ENCODE measurements at regions not wholly inside any gene's neighbourhood (a gene's known extent, or its start where the extent isn't known, plus 50 kb on each side); places are given as distances from the start of the nearest gene placed in this dataset.

GRCh38 chr11:69553416-69554357, 72.2 kb downstream of the LINC01488 start:
- TF ChIP-seq POLR2A (IDR thresholded peaks at IDR 0.05) (no peak), CTCF (IDR thresholded peaks at IDR 0.05) (no peak), POLR2AphosphoS5 (IDR thresholded peaks at IDR 0.05) (no peak)
